HL-60 (cell line): ENCODE measurements at regions not wholly inside any gene's neighbourhood (a gene's known extent, or its start where the extent isn't known, plus 50 kb on each side); places are given as distances from the start of the nearest gene placed in this dataset.

Experiments
- DNase-seq, 2 experiments: peaks; one replicate each; pipeline ENCODE4 v3.0.0-alpha.2; 2010 to 2020; ENCODE audit warnings: low read depth in 1 of 2, low spot score in 1 of 2
- H3K27ac ChIP-seq: fragments of 250-450 bp; sonication (Bioruptor Pico); replicated peaks from 2 replicates; pipeline ENCODE4 v1.5.1; 2020; ENCODE audit warnings: mild to moderate bottlenecking, moderate library complexity
- H3K27me3 ChIP-seq: fragments of 250-450 bp; sonication (Bioruptor Pico); 2 replicates; pipeline ENCODE4 v1.5.1; 2021; ENCODE audit warnings: mild to moderate bottlenecking, moderate library complexity; ENCODE audit not compliant: insufficient read depth, poor library complexity, severe bottlenecking
- H3K4me3 ChIP-seq: replicated peaks from 2 replicates; pipeline ENCODE4 v1.5.1; 2011; ENCODE audit warnings: mild to moderate bottlenecking, control low read depth, low read length; ENCODE audit not compliant: insufficient read depth
- GABPA ChIP-seq: IDR thresholded peaks from 2 replicates; pipeline ENCODE4 v1.6.1; 2012; ENCODE audit warnings: low read depth
- POLR2AphosphoS5 ChIP-seq: IDR thresholded peaks from 2 replicates; pipeline ENCODE4 v1.6.1; 2012; ENCODE audit warnings: low read depth
- REST ChIP-seq: IDR thresholded peaks from 2 replicates; pipeline ENCODE4 v1.6.1; 2012; ENCODE audit warnings: low read depth; ENCODE audit not compliant: insufficient replicate concordance
- SPI1 ChIP-seq: IDR thresholded peaks from 2 replicates; pipeline ENCODE4 v1.6.1; 2012; ENCODE audit warnings: low read depth, mild to moderate bottlenecking, borderline replicate concordance
- TF ChIP-seq, protein P1 (sequence below): IDR thresholded peaks from one replicate; pipeline ENCODE4 v1.5.1; 2011; ENCODE audit warnings: low read length, control low read depth, inconsistent platforms; ENCODE audit not compliant: insufficient read depth

GRCh38 chr2:3099145-3099859 lies 278.3 kb downstream of the EIPR1 start:
- no peak overlapping the region for H3K4me3 ChIP-seq
- TF ChIP-seq POLR2AphosphoS5 (no peak), REST (no peak), GABPA (no peak), SPI1 (no peak)
- TF ChIP-seq, protein P1, sequence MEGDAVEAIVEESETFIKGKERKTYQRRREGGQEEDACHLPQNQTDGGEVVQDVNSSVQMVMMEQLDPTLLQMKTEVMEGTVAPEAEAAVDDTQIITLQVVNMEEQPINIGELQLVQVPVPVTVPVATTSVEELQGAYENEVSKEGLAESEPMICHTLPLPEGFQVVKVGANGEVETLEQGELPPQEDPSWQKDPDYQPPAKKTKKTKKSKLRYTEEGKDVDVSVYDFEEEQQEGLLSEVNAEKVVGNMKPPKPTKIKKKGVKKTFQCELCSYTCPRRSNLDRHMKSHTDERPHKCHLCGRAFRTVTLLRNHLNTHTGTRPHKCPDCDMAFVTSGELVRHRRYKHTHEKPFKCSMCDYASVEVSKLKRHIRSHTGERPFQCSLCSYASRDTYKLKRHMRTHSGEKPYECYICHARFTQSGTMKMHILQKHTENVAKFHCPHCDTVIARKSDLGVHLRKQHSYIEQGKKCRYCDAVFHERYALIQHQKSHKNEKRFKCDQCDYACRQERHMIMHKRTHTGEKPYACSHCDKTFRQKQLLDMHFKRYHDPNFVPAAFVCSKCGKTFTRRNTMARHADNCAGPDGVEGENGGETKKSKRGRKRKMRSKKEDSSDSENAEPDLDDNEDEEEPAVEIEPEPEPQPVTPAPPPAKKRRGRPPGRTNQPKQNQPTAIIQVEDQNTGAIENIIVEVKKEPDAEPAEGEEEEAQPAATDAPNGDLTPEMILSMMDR, result no peak
- H3K27ac ChIP-seq, result no peak overlapping the region
- no peaks in the 10 kb centered on the region for H3K27me3 ChIP-seq
- no peak for DNase-seq

DNA sequence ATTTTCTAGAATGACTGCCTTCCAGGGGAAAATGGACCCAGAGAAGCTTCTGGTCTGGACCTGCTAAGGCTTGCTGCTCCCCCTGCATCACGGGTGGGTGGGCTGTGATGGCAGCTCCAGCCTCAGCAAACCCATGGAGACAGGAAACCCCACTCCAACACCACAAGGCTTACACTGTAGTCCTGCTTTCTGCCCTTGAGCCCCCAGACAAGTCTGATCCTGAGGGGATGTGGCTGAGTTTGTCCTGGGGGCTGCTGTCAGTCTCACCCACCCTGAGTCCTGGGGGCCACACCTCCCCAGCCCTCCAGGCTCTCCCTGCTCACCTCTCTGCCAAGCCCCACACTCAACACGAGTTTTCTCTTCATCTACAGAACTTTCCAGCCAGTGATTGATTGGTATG lies 279.4 kb downstream of the EIPR1 start:
- Histone ChIP-seq H3K27me3 (no peaks in the 10 kb centered on the region), H3K27ac (no peak overlapping the region), H3K4me3 (no peak overlapping the region)
- TF ChIP-seq SPI1, result no peak
- no peak for TF ChIP-seq REST
- TF ChIP-seq, protein P1, result no peak
- no peak for TF ChIP-seq POLR2AphosphoS5
- no peak for TF ChIP-seq GABPA
- no peak for DNase-seq

DNA sequence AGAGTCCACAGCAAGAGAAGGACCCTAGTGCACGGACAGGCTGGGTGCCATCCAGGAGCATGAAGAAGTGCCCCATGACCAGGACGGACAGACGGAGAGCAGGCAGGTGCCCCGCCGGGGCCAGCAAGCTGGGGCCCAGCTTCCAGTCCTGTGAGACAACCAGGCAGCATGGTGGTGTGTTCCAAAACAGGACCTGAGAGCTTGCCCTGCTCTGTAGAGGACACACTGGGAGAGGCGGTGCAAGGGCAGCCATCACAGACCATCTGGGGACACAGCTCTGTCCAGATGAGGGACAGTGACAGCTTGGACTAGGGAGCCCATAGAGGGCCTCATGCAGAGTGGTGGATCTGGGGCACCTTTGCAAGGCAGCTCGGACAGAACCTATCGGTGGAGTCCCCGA lies 279.8 kb downstream of the EIPR1 start:
- no peak for DNase-seq
- TF ChIP-seq, protein P1, result no peak
- TF ChIP-seq REST, result no peak
- no peak for TF ChIP-seq SPI1
- TF ChIP-seq POLR2AphosphoS5, result no peak
- TF ChIP-seq GABPA, result no peak
- Histone ChIP-seq H3K27me3 (no peaks in the 10 kb centered on the region), H3K27ac (no peak overlapping the region), H3K4me3 (no peak overlapping the region)
